ENCODE measurements at regions not wholly inside any gene's neighbourhood (a gene's known extent, or its start where the extent isn't known, plus 50 kb on each side); places are given as distances from the start of the nearest gene placed in this dataset.
"Not testable (repeated sequence)": the region's sequence is repeated elsewhere in the genome, so short reads cannot be mapped to it uniquely, and the experiment has no call there.

DNA sequence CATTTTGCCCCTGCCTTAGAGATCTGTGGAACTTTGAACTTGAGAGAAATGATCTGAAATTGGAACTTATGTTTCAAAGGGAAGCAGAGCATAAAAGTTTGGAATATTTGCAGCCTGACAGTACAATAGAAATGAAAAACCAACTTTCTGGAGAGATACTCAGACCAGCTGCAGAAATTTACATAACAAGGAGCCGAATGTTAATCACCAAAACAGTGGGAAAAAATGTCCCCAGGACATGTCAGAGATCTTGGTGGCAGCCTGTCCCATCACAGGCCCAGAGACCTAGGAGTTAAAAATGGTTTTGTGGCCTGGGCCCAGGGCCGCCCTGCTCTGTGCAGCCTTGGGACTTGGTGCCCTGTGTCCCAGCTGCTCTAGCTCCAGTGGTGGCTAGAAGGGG is 94.8 kb downstream of the CDRT15L2 start:
- not testable (repeated sequence) for H3K4ac ChIP-seq (ENCODE audit: low read depth, low read length); H3K27ac Mint-ChIP-seq; H3K14ac ChIP-seq (ENCODE audit: insufficient read depth, low read length); H2BK5ac ChIP-seq (ENCODE audit: insufficient read length, low read length); H3K56ac ChIP-seq (ENCODE audit: insufficient read length, low read depth, low read length); H3K4me3 Mint-ChIP-seq; H2AFZ ChIP-seq (ENCODE audit: low read length); DNase-seq; H3K79me1 ChIP-seq (ENCODE audit: insufficient read depth, low read depth, low read length, poor library complexity, severe bottlenecking); H2AK5ac ChIP-seq (ENCODE audit: insufficient read length, low read length); H2BK12ac ChIP-seq (ENCODE audit: insufficient read length, low read depth, low read length); H3K4me1 ChIP-seq (ENCODE audit: insufficient read depth, low read length); H3K23ac ChIP-seq (ENCODE audit: insufficient read length, low read depth, low read length); H3K27me3 Mint-ChIP-seq (ENCODE audit: low read depth); H4K20me1 ChIP-seq (ENCODE audit: control insufficient read depth, insufficient read depth, insufficient read length); H3T11ph ChIP-seq (ENCODE audit: low read length); H4K91ac ChIP-seq (ENCODE audit: insufficient read length, low read depth, low read length); H3K18ac ChIP-seq (ENCODE audit: insufficient read length, low read depth, low read length); H3K9me3 ChIP-seq (ENCODE audit: control insufficient read depth, low read depth, low read length); H3K4me1 Mint-ChIP-seq; H3K23me2 ChIP-seq (ENCODE audit: insufficient read length, low read depth, low read length, poor library complexity, severe bottlenecking); H2BK15ac ChIP-seq (ENCODE audit: low read depth, low read length); H3K27me3 ChIP-seq (ENCODE audit: insufficient read depth, low read length); H2BK20ac ChIP-seq (ENCODE audit: low read depth, low read length, poor library complexity, severe bottlenecking); H3K9ac ChIP-seq (ENCODE audit: extremely low read depth, insufficient read length, low read length); H3K4me2 ChIP-seq (ENCODE audit: insufficient read depth, insufficient read length, low read length); H4K8ac ChIP-seq (replicated peaks; ENCODE audit: insufficient read length, low read depth, low read length); H3K79me2 ChIP-seq (ENCODE audit: insufficient read depth, low read length); H3K27ac ChIP-seq (ENCODE audit: insufficient read length, low read depth, low read length); H4K5ac ChIP-seq (ENCODE audit: insufficient read length, low read depth, low read length); H2BK120ac ChIP-seq (ENCODE audit: low read depth, low read length, poor library complexity, severe bottlenecking)
- WGBS (ENCODE audit: extremely low coverage, insufficient read length, low lambda C conversion rate) = no CpG with 5 or more reads among the region's 2 CpGs
- Mint-ChIP-seq H3K36me3 (ENCODE audit: insufficient read depth in 1 of 3, low read depth in 3 of 3) (peaks cover 3 to 12% (median 4%) of the 10 kb centered on the region in 3 experiments; a peak in 6 of 7 replicates), H3K9me3 (peaks cover 12 to 15% of the 10 kb centered on the region in 2 experiments)

GRCh38 chr17:20675707-20676106 is 96.2 kb downstream of the CDRT15L2 start:
- H3K23me2 ChIP-seq (ENCODE audit: insufficient read length, low read depth, low read length, poor library complexity, severe bottlenecking); H4K20me1 ChIP-seq (ENCODE audit: control insufficient read depth, insufficient read depth, insufficient read length); H3K27ac ChIP-seq (ENCODE audit: insufficient read length, low read depth, low read length); H3K27ac Mint-ChIP-seq; H2BK5ac ChIP-seq (ENCODE audit: insufficient read length, low read length); H2AFZ ChIP-seq (ENCODE audit: low read length); H3K4me1 Mint-ChIP-seq; H3K4me1 ChIP-seq (ENCODE audit: insufficient read depth, low read length); H3T11ph ChIP-seq (ENCODE audit: low read length); H2BK120ac ChIP-seq (ENCODE audit: low read depth, low read length, poor library complexity, severe bottlenecking); H3K9ac ChIP-seq (ENCODE audit: extremely low read depth, insufficient read length, low read length); H3K79me2 ChIP-seq (ENCODE audit: insufficient read depth, low read length); H3K9me3 ChIP-seq (ENCODE audit: control insufficient read depth, low read depth, low read length); H3K4me3 Mint-ChIP-seq; H3K79me1 ChIP-seq (ENCODE audit: insufficient read depth, low read depth, low read length, poor library complexity, severe bottlenecking); H2AK5ac ChIP-seq (ENCODE audit: insufficient read length, low read length); H2BK20ac ChIP-seq (ENCODE audit: low read depth, low read length, poor library complexity, severe bottlenecking); H3K56ac ChIP-seq (ENCODE audit: insufficient read length, low read depth, low read length); H4K91ac ChIP-seq (ENCODE audit: insufficient read length, low read depth, low read length); H3K14ac ChIP-seq (ENCODE audit: insufficient read depth, low read length); H3K23ac ChIP-seq (ENCODE audit: insufficient read length, low read depth, low read length); H3K4me2 ChIP-seq (ENCODE audit: insufficient read depth, insufficient read length, low read length); DNase-seq; H4K8ac ChIP-seq (replicated peaks; ENCODE audit: insufficient read length, low read depth, low read length); H3K18ac ChIP-seq (ENCODE audit: insufficient read length, low read depth, low read length); H3K4ac ChIP-seq (ENCODE audit: low read depth, low read length); H2BK15ac ChIP-seq (ENCODE audit: low read depth, low read length); H3K27me3 Mint-ChIP-seq (ENCODE audit: low read depth); H3K27me3 ChIP-seq (ENCODE audit: insufficient read depth, low read length); H2BK12ac ChIP-seq (ENCODE audit: insufficient read length, low read depth, low read length); H4K5ac ChIP-seq (ENCODE audit: insufficient read length, low read depth, low read length): not testable (repeated sequence)
- peaks cover 12 to 15% of the 10 kb centered on the region in 2 experiments for H3K9me3 Mint-ChIP-seq
- H3K36me3 Mint-ChIP-seq (ENCODE audit: insufficient read depth in 1 of 3, low read depth in 3 of 3) = peaks cover 3 to 14% (median 6%) of the 10 kb centered on the region in 3 experiments; a peak in 6 of 7 replicates
- no CpG with 5 or more reads among the region's 2 CpGs for WGBS (ENCODE audit: extremely low coverage, insufficient read length, low lambda C conversion rate)

Data from H9 (cell line).